Left hindlimb (tissue), 1 donor: ENCODE measurements at regions not wholly inside any gene's neighbourhood (a gene's known extent, or its start where the extent isn't known, plus 50 kb on each side); places are given as distances from the start of the nearest gene placed in this dataset.
"Not testable (repeated sequence)": the region's sequence is repeated elsewhere in the genome, so short reads cannot be mapped to it uniquely, and the experiment has no call there.

Experiments
- DNase-seq: peaks from one replicate; pipeline ENCODE4 v3.0.0-alpha.2; 2018

DNA sequence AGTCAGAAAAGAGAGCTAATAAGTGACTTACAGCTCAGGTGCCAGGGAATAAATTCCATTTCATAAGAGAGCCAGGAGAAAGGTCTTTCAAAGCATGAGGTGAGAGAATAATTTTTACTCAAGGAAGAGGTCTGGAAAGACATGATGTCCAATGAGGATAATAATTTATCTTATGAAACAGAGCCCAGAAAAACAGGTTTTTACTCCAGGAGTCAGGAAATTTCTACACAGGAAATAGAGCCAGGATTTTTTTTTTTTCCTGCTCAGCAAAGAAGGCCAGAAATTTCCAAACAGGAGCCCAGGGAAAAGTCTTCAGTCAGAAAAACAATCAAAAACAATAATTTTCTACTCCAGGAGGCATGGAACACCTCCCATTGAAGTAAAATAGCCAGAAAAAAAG, 1185.7 kb upstream of the TSPY4 start:
- no peak for DNase-seq

DNA sequence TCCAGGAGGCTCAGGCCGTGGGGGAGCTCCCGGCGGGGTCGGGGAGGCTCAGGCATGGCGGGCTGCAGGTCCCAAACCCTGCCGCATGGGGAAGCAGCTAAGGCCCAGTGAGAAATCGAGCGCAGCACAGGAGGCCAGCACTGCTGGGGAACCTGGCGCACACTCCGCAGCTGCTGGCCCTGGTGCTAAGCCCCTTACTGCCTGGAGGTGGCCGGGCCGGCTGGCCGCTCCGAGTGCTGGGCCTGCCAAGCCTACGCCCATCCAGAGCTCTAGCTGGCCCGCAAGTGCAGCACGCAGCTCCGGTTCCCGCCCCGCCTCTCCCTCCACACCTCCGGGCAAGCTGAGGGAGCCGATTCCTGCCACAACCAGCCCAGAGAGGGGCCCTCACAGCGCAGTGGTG, 1208.7 kb upstream of the TSPY4 start:
- DNase-seq: no peak

DNA sequence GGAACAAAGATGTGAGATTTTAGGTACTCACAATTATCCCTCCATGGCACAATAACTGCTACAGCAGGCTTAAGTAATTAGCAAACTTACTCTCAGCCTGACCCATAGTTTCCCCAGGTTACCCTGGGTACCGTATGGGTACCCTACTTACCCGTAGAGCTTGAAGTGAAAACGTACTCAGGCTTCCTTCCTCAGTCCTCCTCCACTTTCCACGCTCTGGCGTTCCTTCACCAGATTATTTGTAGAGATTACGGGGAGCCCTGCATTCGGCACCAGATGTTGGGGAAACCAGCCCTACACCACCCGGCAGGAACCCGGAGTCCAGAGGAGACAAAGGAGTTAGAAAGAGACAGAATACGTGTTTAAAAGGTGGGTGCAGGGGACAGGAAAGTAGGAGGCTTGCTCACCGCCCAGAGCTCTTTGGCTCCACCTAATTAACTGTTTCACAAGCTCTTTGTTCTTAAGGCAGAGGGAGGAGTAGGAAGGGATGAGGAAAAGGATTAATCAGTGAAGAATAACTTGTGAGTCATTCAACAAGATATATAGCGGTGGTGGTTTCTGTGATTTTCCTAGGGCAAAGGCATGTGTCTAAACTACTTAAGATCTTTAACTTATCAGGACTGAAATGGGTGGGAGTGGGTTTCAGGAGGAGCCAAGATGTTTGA, 1211.2 kb upstream of the TSPY4 start:
- DNase-seq: no peak

- no peak for DNase-seq
These were observed 1210.3 kb upstream of the AMELY start for GRCh38 chrY:8121825-8122224.

DNA sequence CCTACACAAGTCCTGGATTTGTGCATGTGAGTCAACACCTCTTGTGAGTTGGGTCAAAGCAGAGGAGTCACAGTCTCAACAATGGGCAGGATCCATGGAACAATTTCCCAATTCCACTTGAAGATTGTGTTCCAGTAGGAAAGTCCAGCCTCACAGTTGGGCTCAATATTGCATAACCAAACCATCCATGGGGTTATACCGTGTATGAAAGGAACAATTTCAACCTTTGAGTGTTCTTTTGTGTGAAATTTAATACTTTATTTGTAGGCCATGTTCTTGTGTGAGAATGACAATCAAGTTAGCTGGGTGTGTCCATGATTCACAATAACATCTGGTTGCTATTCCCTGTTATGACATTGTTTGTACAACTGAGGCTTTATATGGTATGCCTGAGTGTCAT, 1182.9 kb upstream of the AMELY start:
- DNase-seq: no peak

GRCh38 chrY:8092926-8093325, 1181.4 kb upstream of the AMELY start:
- DNase-seq: no peak

- no peak for DNase-seq
These were observed 1174.4 kb upstream of the AMELY start for GRCh38 chrY:8085925-8086324.

DNA sequence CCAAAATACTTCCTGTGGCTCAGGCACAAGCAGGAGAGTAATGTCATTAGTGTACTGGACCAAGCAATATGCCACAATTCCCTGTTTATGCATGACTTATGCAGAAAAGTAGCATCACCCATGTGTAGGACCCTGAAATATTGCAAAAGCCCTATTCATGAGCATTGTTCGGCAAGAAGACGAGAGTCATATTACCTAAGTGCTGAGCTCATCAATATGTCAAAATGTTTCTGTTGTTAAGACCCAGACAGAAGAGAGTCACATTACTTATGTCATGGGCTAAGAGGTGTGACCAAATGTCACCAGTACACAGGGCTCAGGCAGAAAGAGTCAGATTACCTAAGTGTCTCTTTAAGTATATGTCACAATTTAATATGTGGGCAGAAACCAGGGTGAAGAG, 1172.6 kb upstream of the AMELY start:
- DNase-seq: no peak

DNA sequence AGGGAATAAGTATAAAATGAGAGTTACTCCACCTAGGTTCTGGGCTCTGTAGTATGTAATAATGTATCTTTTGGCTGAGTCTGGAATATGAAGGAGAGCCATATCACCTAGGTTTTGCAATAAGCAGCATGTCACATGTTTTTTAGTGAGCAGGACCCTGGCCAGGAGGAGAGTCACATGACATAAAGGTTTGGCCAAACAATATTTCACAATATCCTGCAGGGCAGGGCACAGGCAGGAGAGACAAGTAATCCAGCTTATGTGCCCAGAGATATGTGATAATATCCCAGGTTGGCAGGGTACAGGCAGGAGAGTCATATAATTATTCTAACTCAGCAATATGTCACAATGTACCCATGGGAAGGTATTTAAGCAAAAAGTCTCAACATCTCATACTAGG, 1169.6 kb upstream of the AMELY start:
- DNase-seq: no peak

GRCh38 chrY:8065220-8065619, 1153.7 kb upstream of the AMELY start:
- no peak for DNase-seq

DNA sequence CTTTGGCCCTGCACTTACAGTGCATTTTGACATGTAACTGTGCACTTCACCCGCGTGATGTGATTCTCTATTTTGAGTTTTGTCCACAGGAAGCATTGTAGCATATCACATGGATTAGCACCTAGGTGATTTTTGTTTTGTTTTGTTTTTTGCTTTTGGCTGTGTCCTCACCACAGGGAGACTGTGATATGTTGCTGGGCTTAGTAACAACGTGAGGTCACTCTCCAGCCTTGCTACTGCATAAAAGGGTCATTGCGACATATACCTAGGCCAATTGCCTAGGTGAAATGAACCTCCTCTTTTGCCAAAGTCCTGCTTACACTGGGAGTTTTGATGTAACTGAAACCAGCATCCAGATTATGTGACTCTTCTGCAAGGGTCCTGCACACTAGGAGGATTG, 1152.9 kb upstream of the AMELY start:
- no peak for DNase-seq

DNA sequence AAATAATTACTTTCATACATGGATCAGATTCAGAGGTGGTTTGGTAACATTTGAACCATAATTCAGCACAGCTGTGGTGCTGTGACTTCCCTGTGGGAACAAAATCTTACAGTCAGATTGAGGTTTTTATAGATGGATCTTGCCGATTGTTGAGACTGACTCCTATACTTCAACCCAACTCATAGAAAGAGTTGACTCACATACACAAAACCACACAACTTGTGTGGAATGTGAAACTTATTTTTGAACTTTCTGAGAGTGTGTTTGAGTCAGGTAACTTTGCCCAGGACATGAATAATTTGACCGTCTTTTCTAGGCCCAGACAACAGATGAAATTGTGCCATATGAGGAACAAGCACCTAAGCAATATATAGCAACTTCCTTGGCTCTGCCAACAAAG, 1152.4 kb upstream of the AMELY start:
- DNase-seq: no peak

DNA sequence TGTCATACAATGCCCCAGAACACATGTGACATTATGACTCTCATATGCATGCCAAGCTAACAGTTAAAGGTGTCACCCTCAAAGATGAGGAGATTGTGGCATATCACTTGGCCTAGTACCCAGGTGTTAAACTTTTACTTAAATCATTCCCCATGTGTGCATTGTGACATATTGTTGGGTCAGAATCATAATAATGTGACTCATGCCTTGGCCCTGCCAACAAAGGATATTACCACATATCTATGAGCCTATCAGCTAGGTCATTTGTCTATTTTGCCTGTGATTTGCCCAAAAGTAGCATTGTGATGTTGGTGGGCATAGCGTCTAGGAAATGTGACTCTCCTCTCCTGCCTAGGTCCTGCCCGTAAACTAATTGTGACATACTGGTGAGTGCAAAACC, 1147.1 kb upstream of the AMELY start:
- DNase-seq: no peak

- no peak for DNase-seq
These were observed 1139.8 kb upstream of the AMELY start for GRCh38 chrY:8051340-8051739.

GRCh38 chrY:8041238-8041637, 1129.7 kb upstream of the AMELY start:
- no peak for DNase-seq

GRCh38 chrY:8036563-8036962, 1125.0 kb upstream of the AMELY start:
- DNase-seq: no peak

- DNase-seq: no peak
These were observed 1124.1 kb upstream of the AMELY start for GRCh38 chrY:8035653-8036052.

DNA sequence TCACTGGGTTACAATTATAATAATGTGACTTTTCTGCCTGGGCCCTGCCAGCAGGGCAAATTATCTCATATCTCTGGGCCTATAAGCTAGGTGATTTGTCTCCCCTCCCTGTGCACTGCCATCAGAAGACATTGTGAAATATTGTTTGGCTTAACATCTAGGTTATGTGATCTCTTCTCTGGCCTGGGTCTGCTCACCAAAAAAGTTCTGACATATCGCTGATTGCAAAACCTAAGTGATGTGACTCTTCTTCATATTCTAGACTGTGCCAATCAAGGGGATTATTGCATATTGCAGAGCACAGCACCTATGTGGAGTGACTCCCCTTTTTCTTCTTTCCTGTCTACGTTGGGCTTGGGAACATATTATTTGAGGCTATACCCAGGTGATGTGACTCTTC, 1123.1 kb upstream of the AMELY start:
- DNase-seq: no peak

DNA sequence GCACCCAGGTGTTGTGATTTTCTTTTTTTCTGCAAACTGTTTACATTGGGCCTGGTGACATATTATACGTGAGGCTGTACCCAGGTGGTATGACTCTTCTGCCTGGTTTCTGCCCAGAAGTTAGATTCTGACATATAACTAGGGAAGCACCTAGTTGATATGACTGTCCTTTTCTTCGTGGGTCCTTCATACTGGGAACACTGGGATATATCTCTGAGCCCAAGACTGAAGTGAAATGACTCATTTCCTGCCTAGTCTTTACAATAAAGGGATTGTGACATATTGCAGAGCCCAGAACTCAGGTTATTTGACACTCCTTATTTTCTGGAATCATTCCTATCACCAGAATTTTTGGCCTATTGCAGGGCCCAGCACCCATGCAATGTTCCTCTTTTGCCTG, 1121.6 kb upstream of the AMELY start:
- DNase-seq: no peak

DNA sequence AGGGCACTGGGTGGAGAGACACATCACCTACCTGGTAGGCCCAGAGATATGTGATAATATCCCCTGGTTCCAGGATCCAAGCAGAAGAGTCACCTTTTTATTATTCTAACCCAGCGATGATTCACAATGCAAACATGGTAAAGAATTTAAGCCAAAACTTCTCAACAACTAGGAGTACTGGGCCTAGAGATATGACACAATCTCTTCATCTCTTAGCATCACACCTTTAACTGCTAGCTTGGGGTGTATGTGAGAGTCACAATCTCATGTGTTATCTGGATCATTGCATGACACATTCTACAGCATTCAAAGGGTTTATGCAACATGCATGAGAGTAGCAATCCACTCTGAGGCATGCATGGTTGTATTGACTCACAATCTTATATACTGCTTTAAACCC, 1109.0 kb upstream of the AMELY start:
- DNase-seq: no peak

- DNase-seq: no peak
These were observed 1100.0 kb upstream of the AMELY start for GRCh38 chrY:8011515-8011914.

DNA sequence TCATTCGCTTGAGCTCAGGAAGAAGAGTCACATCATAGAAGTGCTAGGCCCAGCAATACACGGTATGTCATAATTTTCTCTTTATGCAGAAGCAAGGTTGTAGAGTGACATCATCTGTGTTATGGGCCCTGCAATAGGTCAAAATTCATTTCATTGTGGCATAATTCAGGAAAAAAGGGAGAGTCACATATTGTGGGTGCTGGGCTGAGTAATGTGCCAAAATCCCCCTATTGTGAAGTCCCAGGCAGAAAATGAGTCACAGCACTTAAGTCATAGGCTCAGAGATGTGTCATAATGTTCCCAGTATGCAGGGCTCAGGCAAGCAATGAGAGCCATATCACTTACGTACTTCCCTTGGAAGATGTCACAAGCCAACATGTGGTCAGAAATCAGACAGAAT, 1092.6 kb upstream of the AMELY start:
- no peak for DNase-seq

- no peak for DNase-seq
These were observed 1085.2 kb upstream of the AMELY start for GRCh38 chrY:7996726-7997125.

GRCh38 chrY:7994781-7995180, 1083.2 kb upstream of the AMELY start:
- not testable (repeated sequence) for DNase-seq

- DNase-seq: no peak
These were observed 1068.2 kb upstream of the AMELY start for GRCh38 chrY:7979770-7980169.

- no peak for DNase-seq
These were observed 1065.7 kb upstream of the AMELY start for GRCh38 chrY:7977301-7977700.
